ENCODE measurements at regions not wholly inside any gene's neighbourhood (a gene's known extent, or its start where the extent isn't known, plus 50 kb on each side); places are given as distances from the start of the nearest gene placed in this dataset.

DNA sequence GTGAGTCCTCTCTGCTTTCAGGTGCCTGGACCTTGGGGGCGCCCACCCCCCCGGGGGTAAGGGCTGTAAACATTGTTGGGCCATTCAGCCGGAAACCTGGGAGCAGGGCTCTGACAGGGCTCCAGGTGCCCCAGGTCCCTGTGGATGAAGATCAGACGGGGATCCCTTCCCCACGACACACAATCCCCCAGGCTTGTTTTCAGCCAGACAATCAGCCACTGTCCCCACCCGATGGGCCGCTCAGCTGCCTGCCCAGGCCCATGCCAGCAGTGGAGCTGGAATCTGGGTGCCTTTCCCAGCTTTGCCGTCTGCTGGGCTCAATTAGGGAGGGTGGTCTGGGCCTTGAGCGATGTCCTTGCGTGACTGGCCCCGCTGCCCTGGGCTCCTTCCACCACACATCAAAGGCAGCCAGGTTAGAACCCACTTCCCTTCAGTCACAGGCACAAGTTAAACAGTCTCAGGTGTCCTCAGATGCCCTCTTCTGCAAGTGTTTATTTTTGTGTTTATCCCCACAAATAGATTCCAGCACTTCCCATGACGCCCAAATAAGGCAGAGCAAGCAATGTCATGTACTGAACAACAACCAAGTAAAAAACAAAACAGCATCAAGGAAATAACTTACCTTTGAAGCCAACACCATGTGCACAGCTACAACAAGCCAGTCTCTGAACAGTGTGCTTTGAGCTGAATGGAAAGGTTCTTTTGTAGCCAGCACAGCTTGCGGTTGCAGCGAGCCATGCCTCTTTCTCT, 77.0 kb upstream of the ALDH1A3 start:
- H3K9ac ChIP-seq (ENCODE audit: low read depth, low read length), result no peak overlapping the region
- no peak overlapping the region for H3K4me3 ChIP-seq (ENCODE audit: low read length)
- no peaks in the 10 kb centered on the region for H3K4me1 ChIP-seq (ENCODE audit: insufficient read depth, low read length)
- no peaks in the 10 kb centered on the region for H3K36me3 ChIP-seq (ENCODE audit: insufficient read depth, low read depth, low read length)
- H3K9me3 ChIP-seq (ENCODE audit: insufficient read depth, low read depth, low read length), result no peaks in the 10 kb centered on the region; the same call in 1 of the 2 replicates
- H3K27me3 ChIP-seq (ENCODE audit: insufficient read depth, low read length), result no peaks in the 10 kb centered on the region
- H3K27ac ChIP-seq (ENCODE audit: low read length), result no peak overlapping the region

GRCh38 chr15:100803171-100803440, 76.5 kb upstream of the ALDH1A3 start:
- no peaks in the 10 kb centered on the region for H3K4me1 ChIP-seq (ENCODE audit: insufficient read depth, low read length)
- no peaks in the 10 kb centered on the region for H3K27me3 ChIP-seq (ENCODE audit: insufficient read depth, low read length)
- no peak overlapping the region for H3K27ac ChIP-seq (ENCODE audit: low read length)
- H3K9me3 ChIP-seq (ENCODE audit: insufficient read depth, low read depth, low read length), result no peaks in the 10 kb centered on the region; the same call in 1 of the 2 replicates
- H3K36me3 ChIP-seq (ENCODE audit: insufficient read depth, low read depth, low read length), result no peaks in the 10 kb centered on the region
- H3K4me3 ChIP-seq (ENCODE audit: low read length), result no peak overlapping the region
- no peak overlapping the region for H3K9ac ChIP-seq (ENCODE audit: low read depth, low read length)

DNA sequence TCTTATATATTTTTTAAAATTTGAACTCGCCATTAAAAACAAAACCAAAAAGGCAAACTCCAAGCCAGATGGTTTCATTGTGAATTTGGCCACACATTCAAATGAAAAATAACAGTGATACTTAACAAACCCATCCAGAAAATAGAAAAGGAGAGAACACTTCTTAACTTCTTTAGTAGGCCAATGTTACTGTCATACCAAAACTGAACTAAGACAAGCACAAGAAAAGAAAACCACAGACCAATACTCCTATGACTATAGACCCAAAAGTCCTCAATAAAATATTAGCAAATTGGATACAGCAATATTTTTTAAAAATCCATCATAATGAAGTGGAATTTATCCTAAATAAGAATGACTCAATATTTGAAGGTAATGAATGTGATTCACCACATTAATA, 73.5 kb upstream of the ALDH1A3 start:
- no peaks in the 10 kb centered on the region for H3K27me3 ChIP-seq (ENCODE audit: insufficient read depth, low read length)
- H3K9me3 ChIP-seq (ENCODE audit: insufficient read depth, low read depth, low read length), result no peaks in the 10 kb centered on the region
- no peaks in the 10 kb centered on the region for H3K36me3 ChIP-seq (ENCODE audit: insufficient read depth, low read depth, low read length)
- no peak overlapping the region for H3K9ac ChIP-seq (ENCODE audit: low read depth, low read length)
- no peak overlapping the region for H3K4me3 ChIP-seq (ENCODE audit: low read length)
- H3K4me1 ChIP-seq (ENCODE audit: insufficient read depth, low read length), result no peaks in the 10 kb centered on the region
- H3K27ac ChIP-seq (ENCODE audit: low read length), result no peak overlapping the region

DNA sequence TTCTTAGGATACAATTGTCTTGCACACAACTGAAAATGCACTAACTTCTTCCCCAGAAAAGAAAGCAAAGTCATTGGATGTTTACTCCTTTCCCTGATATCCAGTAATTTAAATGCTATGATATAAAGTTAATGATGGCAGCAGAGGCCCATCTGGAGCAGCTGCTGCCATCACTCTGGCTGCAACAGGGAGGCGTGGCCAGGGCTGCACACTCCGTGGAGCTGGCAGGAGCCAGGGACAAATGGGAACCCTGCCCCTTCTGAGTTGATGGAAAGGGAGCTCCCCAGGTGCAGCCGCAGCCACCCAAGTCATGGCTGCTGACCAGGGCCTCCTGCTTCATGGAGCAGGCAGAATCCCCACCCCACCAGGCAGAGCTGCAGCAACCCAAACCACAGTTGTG, 72.6 kb upstream of the ALDH1A3 start:
- Histone ChIP-seq H3K4me3 (ENCODE audit: low read length) (no peak overlapping the region), H3K36me3 (ENCODE audit: insufficient read depth, low read depth, low read length) (no peaks in the 10 kb centered on the region)

GRCh38 chr15:100808691-100809090, 70.9 kb upstream of the ALDH1A3 start:
- Histone ChIP-seq H3K27ac (ENCODE audit: low read length) (no peak overlapping the region), H3K36me3 (ENCODE audit: insufficient read depth, low read depth, low read length) (no peaks in the 10 kb centered on the region), H3K9me3 (ENCODE audit: insufficient read depth, low read depth, low read length) (no peaks in the 10 kb centered on the region), H3K27me3 (ENCODE audit: insufficient read depth, low read length) (no peaks in the 10 kb centered on the region), H3K4me3 (ENCODE audit: low read length) (no peak overlapping the region), H3K9ac (ENCODE audit: low read depth, low read length) (no peak overlapping the region), H3K4me1 (ENCODE audit: insufficient read depth, low read length) (no peaks in the 10 kb centered on the region)

More for the DNA sequence above, 72.6 kb upstream of the ALDH1A3 start:
- H3K4me1 ChIP-seq (ENCODE audit: insufficient read depth, low read length), result no peaks in the 10 kb centered on the region
- no peaks in the 10 kb centered on the region for H3K27me3 ChIP-seq (ENCODE audit: insufficient read depth, low read length)
- no peak overlapping the region for H3K27ac ChIP-seq (ENCODE audit: low read length)
- no peaks in the 10 kb centered on the region for H3K9me3 ChIP-seq (ENCODE audit: insufficient read depth, low read depth, low read length)
- no peak overlapping the region for H3K9ac ChIP-seq (ENCODE audit: low read depth, low read length)

- Histone ChIP-seq H3K9me3 (ENCODE audit: insufficient read depth, low read depth, low read length) (0 out of 2 replicates have a peak, but pooled peaks cover under 1% of the 10 kb centered on the region), H3K36me3 (ENCODE audit: insufficient read depth, low read depth, low read length) (no peaks in the 10 kb centered on the region), H3K4me1 (ENCODE audit: insufficient read depth, low read length) (no peaks in the 10 kb centered on the region), H3K27ac (ENCODE audit: low read length) (no peak overlapping the region), H3K9ac (ENCODE audit: low read depth, low read length) (no peak overlapping the region), H3K4me3 (ENCODE audit: low read length) (no peak overlapping the region), H3K27me3 (ENCODE audit: insufficient read depth, low read length) (no peaks in the 10 kb centered on the region)
These were observed 70.5 kb upstream of the ALDH1A3 start for GRCh38 chr15:100809151-100809550.

GRCh38 chr15:100809587-100809986, 70.0 kb upstream of the ALDH1A3 start:
- Histone ChIP-seq H3K9me3 (ENCODE audit: insufficient read depth, low read depth, low read length) (0 out of 2 replicates have a peak, but pooled peaks cover 5% of the 10 kb centered on the region), H3K27ac (ENCODE audit: low read length) (no peak overlapping the region), H3K9ac (ENCODE audit: low read depth, low read length) (no peak overlapping the region), H3K4me1 (ENCODE audit: insufficient read depth, low read length) (no peaks in the 10 kb centered on the region), H3K36me3 (ENCODE audit: insufficient read depth, low read depth, low read length) (no peaks in the 10 kb centered on the region), H3K27me3 (ENCODE audit: insufficient read depth, low read length) (no peaks in the 10 kb centered on the region), H3K4me3 (ENCODE audit: low read length) (no peak overlapping the region)

DNA sequence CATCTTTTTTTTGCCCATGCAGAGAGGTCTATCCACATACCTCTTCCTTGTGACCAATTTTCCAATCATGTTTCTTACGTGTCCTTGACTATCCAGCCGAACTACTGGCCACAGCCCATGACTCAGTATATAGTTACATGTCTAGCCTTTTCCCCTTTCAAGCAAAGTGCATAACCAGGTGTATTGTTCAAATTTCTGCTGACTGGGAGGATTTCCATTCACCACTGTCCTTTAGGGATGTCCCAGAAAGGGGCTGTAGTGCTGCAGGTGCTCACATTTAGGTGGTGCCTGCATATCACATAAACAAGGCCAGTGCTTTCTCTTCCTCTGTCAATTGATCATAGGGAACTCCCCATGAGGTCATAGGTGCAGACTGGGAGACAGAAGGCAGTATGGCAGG, 69.4 kb upstream of the ALDH1A3 start:
- Histone ChIP-seq H3K4me3 (ENCODE audit: low read length) (no peak overlapping the region), H3K27ac (ENCODE audit: low read length) (no peak overlapping the region), H3K4me1 (ENCODE audit: insufficient read depth, low read length) (no peaks in the 10 kb centered on the region), H3K9me3 (ENCODE audit: insufficient read depth, low read depth, low read length) (peaks cover 9% of the 10 kb centered on the region), H3K9ac (ENCODE audit: low read depth, low read length) (no peak overlapping the region), H3K27me3 (ENCODE audit: insufficient read depth, low read length) (no peaks in the 10 kb centered on the region), H3K36me3 (ENCODE audit: insufficient read depth, low read depth, low read length) (no peaks in the 10 kb centered on the region)

- H3K4me3 ChIP-seq (ENCODE audit: low read length), result no peak overlapping the region
- H3K4me1 ChIP-seq (ENCODE audit: insufficient read depth, low read length), result no peaks in the 10 kb centered on the region
- H3K27me3 ChIP-seq (ENCODE audit: insufficient read depth, low read length), result no peaks in the 10 kb centered on the region
- no peaks in the 10 kb centered on the region for H3K36me3 ChIP-seq (ENCODE audit: insufficient read depth, low read depth, low read length)
- no peak overlapping the region for H3K27ac ChIP-seq (ENCODE audit: low read length)
- H3K9ac ChIP-seq (ENCODE audit: low read depth, low read length), result no peak overlapping the region
- peaks cover 15% of the 10 kb centered on the region for H3K9me3 ChIP-seq (ENCODE audit: insufficient read depth, low read depth, low read length)
These were observed 68.8 kb upstream of the ALDH1A3 start for GRCh38 chr15:100810831-100811230.

GRCh38 chr15:100812802-100813201, 66.8 kb upstream of the ALDH1A3 start:
- Histone ChIP-seq H3K9ac (ENCODE audit: low read depth, low read length) (no peak overlapping the region), H3K27ac (ENCODE audit: low read length) (no peak overlapping the region), H3K4me3 (ENCODE audit: low read length) (no peak overlapping the region), H3K27me3 (ENCODE audit: insufficient read depth, low read length) (no peaks in the 10 kb centered on the region), H3K36me3 (ENCODE audit: insufficient read depth, low read depth, low read length) (no peaks in the 10 kb centered on the region), H3K4me1 (ENCODE audit: insufficient read depth, low read length) (no peaks in the 10 kb centered on the region), H3K9me3 (ENCODE audit: insufficient read depth, low read depth, low read length) (peaks cover 24% of the 10 kb centered on the region)

- Histone ChIP-seq H3K9me3 (ENCODE audit: insufficient read depth, low read depth, low read length) (peaks cover 24% of the 10 kb centered on the region), H3K27ac (ENCODE audit: low read length) (no peak overlapping the region), H3K36me3 (ENCODE audit: insufficient read depth, low read depth, low read length) (no peaks in the 10 kb centered on the region), H3K27me3 (ENCODE audit: insufficient read depth, low read length) (no peaks in the 10 kb centered on the region), H3K4me3 (ENCODE audit: low read length) (no peak overlapping the region), H3K4me1 (ENCODE audit: insufficient read depth, low read length) (no peaks in the 10 kb centered on the region), H3K9ac (ENCODE audit: low read depth, low read length) (no peak overlapping the region)
These were observed 60.7 kb upstream of the ALDH1A3 start for GRCh38 chr15:100818927-100819326.

DNA sequence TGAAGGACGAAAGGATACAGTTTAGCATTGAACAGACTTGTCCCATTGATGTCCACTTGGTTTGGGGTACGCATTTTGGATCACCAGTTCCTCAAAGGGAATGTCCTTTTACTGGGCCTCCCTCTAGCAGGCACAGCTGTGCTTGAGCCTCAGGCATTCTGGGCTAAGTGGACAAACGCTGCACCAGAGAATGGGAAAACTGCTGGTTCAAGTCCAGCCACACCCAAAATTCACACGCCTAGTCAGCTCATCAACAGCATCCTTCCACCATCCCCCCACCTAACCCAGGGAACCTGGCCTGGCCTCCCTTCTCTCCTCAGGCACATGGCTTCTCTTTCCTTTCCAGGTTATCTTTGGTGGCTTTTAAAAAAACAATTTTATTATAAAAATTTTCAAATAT, 59.1 kb upstream of the ALDH1A3 start:
- Histone ChIP-seq H3K27me3 (ENCODE audit: insufficient read depth, low read length) (no peaks in the 10 kb centered on the region), H3K4me1 (ENCODE audit: insufficient read depth, low read length) (no peaks in the 10 kb centered on the region), H3K4me3 (ENCODE audit: low read length) (no peak overlapping the region), H3K36me3 (ENCODE audit: insufficient read depth, low read depth, low read length) (no peaks in the 10 kb centered on the region), H3K9ac (ENCODE audit: low read depth, low read length) (no peak overlapping the region), H3K27ac (ENCODE audit: low read length) (no peak overlapping the region), H3K9me3 (ENCODE audit: insufficient read depth, low read depth, low read length) (peaks cover 12% of the 10 kb centered on the region)
